ENCODE measurements at regions not wholly inside any gene's neighbourhood (a gene's known extent, or its start where the extent isn't known, plus 50 kb on each side); places are given as distances from the start of the nearest gene placed in this dataset.

DNA sequence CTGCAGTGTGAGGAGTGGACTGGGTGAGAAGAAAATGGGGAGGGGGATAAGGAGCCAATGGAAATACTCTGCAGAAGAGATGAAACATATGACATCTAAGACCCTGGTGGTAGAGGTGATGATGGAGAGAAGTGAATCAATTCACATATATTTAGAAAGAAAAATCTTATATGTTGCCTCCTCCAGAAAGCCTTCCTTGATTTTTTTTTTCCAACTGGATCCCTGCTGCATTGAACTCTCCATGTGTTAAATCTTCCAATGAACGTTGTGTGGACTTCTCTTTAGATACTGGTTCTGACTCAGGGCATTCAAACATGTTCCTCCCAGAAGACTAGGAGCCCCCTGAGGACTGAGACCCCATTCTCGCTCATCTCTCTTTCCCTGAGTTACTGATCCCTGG is 348.3 kb downstream of the TSHZ3 start (continued):
- TF ChIP-seq, protein P1, sequence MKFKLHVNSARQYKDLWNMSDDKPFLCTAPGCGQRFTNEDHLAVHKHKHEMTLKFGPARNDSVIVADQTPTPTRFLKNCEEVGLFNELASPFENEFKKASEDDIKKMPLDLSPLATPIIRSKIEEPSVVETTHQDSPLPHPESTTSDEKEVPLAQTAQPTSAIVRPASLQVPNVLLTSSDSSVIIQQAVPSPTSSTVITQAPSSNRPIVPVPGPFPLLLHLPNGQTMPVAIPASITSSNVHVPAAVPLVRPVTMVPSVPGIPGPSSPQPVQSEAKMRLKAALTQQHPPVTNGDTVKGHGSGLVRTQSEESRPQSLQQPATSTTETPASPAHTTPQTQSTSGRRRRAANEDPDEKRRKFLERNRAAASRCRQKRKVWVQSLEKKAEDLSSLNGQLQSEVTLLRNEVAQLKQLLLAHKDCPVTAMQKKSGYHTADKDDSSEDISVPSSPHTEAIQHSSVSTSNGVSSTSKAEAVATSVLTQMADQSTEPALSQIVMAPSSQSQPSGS (IDR thresholded peaks at IDR 0.05; ENCODE audit: low read length), result no peak
